T-helper 2 cell (primary cell): ENCODE measurements at regions not wholly inside any gene's neighbourhood (a gene's known extent, or its start where the extent isn't known, plus 50 kb on each side); places are given as distances from the start of the nearest gene placed in this dataset.

Experiments used
- DNase-seq, 5 experiments: peaks; one replicate each; pipeline versions ENCODE4 v3.0.0 to v3.0.0-alpha.2; 2012 to 2022

DNA sequence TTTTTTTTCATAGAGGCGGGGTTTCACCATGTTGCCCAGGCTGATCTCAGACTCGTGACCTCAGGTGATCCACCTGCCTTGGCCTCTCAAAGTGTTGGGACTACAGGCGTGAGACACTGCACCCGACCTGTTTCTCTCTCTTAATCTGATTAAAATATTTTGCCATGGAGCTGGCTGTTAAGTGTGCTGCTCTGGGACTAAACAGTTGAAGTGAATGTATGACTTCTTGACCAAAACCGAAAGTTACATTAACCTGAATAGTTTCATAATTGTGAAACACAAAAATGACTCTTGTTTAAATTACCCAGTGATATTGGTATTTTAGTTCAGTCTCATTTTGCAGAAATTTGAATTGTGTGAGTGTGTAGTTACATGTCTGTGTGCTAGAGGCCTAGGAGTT is 2548.6 kb downstream of the PCDH7 start:
- DNase-seq, result no peak

DNA sequence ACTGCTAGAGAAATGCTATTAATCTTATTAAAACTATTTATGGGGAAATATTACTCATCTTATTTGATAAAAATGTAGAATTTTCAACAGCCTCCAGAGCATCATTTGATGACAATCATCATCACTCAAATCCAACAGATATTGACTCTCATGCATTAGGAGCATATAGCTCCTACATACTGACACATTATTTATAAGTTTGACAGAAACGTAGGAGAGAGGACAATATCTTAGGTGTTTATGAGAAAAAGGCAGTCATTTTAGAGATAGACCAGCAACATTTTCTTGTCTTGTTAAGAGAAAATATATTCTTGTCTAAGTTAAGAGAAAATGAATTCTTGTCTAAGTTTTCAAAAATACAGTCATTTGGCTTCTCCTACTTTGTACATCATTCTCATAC is 2550.2 kb downstream of the PCDH7 start:
- DNase-seq, result no peak

DNA sequence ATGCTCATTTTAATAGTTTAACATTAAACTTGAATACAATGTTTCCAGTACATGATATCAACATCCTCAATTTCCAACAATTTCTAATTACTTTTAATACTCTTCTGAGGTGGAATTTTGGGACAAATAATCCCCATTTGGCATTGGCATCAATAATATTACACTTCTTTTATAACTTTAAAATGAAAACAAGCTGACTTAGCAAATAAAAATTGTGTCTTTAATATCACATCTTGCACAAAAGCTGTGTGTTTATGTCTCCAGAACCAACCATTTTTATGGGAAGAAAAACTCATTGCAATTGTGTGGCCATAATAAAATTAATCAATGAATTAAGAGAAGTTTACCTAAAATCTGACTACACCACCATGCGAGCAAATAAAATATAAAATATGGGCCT is 2552.6 kb downstream of the PCDH7 start:
- no peak for DNase-seq

DNA sequence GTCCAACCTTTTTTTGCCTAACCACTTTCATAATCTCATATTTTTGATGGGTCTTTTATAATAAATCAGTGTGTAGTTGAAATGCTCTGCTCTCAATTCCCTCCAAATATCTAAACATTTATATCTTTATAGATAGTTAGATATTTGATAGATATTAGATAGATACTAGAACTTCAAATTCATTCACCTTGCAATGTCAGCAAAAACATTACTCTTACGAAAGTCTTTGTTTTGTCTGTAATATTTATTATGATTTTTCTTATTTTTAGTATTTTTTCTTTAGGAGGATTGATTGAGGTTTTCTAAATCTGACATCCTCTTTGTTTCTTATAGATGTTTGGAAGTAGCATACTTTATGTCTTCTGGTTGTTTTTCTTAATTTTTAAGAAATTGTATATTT is 2563.6 kb downstream of the PCDH7 start:
- DNase-seq, result no peak

DNA sequence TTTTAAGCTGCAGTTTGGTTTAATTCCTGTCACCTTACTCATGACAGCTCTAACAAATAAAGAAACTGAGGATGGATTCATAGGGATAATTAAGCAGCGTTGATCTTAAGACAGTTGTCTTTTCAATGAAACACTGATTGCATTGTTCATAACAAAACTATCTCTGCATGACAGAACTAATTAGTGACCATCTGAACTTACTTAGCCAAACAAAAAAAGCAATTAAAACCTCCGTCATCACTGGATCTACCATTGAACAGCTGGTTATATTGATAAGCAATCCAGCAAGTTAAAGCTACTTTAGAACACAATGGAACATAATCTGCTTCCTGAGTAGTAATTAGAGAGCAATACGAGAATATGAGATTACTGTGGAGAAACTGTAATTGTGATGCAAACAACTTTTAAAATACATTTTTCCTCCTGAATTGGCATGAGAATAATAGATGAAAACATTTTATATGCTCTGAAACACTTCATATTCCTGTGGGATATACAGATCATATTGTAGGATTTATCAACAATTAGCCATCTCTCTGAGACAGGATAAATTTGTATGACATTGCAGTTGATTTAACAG is 2576.8 kb downstream of the PCDH7 start:
- no peak for DNase-seq

DNA sequence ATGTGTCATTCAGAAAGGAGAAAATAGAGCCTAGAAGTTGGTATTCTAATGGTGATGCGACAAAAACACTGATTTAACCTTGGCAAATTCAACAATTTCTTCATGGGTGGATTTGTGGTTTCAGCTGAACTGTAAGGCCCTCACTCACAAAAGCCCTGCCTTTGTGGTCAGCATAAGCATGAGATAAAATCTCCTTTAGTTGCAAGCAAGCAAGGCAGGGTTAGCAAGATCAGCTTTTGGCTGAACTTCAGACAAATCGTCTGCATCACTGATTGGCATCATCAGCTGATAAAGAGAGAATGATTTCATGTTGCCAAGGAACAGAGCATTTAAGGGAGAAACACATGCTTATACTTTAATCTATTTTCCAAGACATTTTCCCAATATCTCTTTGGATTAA is 2582.2 kb downstream of the PCDH7 start:
- peak in 1 of 5 experiments; percentile 34 for DNase-seq

DNA sequence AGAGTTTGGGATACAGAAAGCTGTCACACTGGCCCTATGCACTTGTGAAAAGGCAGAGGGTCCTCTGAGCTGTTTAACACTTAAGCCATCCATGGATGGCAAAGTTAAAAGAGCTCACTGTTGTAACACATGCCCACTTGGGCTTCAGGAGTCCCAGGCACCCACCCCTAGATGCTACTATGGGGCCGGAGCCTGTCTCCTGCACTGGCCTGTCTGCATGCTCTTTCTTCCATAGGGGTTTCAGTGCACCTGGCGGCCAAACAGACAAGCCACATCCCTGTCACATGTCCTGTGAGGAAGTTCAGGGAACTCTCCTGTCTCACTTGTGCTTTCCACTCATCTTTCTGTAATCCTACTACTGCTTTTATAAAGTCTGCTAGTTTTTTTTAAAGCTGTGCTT is 2586.0 kb downstream of the PCDH7 start:
- DNase-seq, result no peak

DNA sequence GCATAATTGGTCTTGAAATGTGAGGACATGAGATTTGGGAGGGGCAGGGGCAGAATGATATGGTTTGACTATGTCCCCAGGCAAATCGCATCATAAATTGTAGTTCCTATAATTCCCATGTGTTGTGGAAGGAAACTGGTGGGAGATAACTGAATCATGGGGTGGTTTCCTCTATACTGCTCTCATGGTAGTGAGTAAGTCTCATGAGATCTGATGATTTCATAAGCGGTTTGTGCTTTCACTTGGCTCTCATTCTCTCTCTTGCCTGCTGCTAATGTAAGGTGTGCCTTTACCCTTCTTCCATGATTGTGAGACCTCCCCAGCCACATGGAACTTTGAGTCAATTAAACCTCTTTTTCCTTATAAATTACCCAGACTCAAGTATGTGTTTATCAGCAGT is 2595.9 kb downstream of the PCDH7 start:
- no peak for DNase-seq

DNA sequence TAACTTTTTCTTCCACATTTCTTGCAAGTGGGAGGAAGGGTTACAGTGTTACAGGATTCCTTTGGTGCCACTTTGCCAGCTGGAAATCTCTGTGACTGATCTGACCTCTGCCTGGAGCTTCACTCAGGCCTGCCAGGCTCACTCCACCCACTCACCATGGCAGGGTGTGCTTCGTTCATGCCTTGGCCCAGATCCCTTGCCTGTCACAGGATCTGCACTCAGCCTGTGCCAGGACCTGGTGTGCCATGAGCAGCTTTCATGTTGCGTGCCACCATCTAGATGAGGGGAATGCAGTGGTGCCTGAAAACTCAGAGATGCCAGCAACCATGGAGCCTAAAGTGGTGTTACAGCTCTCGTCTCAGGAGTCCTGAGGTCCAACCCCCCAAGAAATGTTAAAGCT is 2596.4 kb downstream of the PCDH7 start:
- no peak for DNase-seq

DNA sequence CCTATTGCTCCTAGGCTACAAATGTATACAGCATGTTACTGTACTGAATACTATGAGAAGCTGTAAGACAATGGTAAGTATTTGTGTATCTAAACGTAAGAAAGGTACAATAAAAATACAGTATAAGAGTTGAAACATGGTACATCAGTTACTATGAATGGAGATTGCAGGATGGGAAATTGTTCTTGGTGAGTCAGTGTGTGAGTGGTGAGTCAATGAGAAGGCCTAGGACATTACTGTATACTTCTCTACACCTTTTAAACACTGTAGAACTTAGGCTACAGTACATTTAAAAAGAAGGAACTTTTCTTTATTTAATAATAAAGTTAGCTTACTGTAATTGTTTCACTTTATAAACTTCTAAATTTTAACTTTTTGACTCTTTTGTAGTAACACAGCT is 2603.2 kb downstream of the PCDH7 start:
- no peak for DNase-seq

DNA sequence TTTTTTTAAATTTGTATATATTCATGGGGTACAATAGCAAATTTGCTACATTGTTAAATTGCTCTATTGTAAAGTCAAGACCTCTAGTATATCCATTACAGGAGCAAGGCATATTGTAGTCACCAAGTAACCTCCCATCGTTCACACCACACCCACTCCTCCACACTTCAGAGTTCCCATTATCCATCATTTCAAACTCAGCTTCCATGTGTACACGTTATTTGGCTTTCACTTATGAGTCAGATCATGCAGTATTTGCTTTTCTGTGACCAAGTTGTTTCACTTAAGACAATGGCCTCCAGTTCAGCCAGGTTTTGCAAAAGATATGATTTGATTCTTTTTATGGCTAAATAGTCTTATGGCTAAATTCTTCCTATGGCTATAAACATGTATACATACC is 2614.2 kb downstream of the PCDH7 start:
- no peak for DNase-seq

DNA sequence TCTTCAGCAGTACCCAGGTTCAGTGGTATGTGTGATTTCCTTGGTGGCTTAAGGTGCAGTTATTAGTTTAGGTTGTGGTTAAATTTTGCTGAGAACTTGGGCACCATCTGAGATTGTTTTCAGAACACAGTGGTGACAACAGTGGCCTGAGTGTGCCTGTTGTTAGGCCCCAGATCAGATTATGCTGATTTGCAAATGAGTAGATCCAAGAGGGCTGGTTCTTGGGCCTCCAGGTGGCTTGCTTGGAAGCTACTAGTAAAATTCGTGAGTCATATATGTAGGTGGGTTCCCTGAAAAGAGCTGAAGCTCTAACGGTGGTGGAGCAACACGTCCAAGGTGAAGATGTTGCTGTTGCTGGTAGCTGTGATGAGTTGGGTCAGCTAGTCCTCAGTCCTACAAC is 2619.6 kb downstream of the PCDH7 start:
- DNase-seq, result no peak

DNA sequence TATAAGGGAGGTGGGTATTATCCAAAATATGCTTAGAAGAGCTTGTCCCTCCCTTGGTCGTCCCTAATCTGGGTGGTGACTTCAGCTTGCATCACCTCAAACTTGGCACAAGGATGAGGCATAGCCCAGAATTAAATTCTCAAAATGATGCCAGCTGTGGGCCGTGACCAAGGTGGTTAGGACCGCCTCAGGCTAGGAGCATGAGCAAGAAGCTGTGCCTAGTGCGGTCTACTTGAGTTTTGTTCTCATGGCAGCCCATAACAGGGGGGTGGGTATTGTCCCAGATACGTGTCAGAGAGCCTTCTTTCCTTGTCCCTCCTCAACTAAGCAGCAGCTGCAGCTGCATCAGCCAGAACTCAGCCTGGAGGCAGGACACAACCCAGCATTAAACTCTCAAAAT is 2620.0 kb downstream of the PCDH7 start:
- DNase-seq, result no peak

DNA sequence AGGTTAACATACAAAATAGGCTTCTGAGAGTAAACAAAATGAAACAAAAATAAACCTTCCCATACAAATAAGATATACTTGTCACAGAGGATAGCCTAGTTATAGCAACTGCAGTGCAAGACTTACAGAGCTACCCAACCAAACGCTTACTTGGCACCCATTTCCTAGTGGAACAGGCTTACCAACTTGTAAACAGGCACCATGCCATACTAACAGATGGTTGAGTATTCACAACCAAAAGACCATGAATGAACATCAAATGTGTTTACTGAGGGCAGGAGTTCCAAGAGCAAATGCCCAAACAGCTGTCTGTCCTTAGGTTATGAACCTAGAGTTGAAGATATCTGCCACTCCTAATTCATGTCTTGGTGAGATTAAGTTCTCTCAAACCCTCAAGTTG is 2629.2 kb downstream of the PCDH7 start:
- no peak for DNase-seq

DNA sequence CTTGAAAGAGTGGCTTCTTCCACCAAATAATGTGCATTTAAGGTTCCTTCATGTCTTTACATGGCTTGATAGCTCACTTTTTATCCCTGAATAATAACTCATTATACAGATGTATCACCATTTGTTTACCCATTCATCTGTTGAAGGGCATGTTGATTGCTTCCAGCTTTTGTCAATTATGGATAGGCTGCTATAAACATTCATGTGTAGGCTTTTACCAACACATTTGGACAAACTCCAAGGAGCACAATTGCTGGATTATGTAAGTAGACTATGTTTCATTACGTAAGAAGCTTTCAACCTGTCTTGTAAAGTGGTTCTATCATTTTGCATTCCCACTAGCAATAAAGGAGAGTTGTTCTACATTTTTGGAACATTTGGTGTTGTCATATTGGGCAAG is 2637.0 kb downstream of the PCDH7 start:
- no peak for DNase-seq

DNA sequence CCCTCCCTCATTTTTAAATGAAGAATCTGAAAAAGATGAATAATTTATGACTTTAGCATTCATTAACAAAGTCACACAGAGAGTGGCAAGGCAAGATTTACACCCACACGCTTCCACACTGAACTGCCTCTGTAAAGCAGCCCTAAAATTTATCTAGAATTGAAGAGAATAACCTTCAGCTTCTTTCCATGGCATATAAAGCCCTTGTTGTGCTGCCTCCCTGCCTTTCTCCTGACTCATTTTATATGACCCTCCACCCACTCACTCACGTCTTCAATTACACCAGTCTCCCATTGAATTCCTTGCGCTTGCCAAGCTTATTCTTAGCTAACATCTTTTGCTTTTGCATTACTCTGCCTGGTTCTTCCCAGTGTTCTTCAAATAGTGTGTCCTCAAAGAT is 2649.3 kb downstream of the PCDH7 start:
- no peak for DNase-seq

DNA sequence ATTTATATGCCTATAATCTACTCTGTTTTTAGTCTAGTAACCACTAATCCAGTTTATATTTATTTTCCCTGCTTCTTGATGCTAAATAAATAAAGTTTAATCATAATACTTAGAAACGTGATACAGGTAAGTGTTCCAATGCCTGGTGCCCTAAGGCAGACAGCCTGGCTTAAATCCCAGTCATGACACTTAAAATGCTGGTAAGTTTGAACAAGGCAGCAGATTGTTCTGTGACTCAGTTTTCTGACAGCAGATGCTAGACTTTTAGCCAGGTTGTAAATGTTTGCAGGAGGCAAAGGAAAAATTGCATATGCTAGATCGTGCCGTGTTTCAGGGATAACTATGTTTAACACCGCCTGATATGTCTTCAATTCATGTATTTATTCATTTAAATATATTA is 2661.6 kb downstream of the PCDH7 start:
- no peak for DNase-seq

DNA sequence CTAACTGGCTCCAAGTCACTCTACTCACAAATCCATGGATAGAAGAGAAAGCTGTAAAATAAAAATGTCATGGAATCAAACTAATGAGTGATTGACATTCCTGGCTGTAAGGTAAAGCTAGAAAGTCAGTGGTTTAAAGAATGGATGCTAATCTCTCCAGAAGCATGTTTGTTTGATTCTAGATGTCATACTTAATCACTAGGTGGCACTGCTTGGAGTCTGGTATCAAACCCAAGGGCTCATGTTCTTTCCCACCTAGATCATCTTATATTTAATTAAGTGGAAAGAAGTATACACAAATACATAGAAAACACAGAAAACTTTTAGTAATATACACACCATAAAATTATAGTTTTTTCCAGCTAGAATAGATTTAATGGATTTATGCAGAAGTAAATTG is 2666.6 kb downstream of the PCDH7 start:
- no peak for DNase-seq

DNA sequence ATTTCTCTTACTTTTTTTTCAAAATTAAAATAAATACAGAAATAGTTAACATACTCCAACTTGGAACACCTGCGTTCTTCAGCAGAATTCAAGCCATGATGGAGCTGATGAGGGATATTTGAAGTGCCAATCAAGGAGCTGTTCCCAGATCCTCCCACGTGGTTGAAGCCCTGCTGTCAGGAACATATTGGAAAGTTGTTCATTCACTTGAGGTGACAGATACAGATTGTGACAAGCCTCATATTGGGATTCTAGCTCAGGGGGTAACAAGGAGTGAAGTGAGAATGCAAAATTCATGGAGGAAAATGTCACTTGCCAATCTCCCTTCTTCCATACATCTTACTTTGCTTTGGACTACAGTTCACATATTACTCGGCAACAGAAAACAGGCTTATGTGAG is 2670.8 kb downstream of the PCDH7 start:
- DNase-seq, result no peak

DNA sequence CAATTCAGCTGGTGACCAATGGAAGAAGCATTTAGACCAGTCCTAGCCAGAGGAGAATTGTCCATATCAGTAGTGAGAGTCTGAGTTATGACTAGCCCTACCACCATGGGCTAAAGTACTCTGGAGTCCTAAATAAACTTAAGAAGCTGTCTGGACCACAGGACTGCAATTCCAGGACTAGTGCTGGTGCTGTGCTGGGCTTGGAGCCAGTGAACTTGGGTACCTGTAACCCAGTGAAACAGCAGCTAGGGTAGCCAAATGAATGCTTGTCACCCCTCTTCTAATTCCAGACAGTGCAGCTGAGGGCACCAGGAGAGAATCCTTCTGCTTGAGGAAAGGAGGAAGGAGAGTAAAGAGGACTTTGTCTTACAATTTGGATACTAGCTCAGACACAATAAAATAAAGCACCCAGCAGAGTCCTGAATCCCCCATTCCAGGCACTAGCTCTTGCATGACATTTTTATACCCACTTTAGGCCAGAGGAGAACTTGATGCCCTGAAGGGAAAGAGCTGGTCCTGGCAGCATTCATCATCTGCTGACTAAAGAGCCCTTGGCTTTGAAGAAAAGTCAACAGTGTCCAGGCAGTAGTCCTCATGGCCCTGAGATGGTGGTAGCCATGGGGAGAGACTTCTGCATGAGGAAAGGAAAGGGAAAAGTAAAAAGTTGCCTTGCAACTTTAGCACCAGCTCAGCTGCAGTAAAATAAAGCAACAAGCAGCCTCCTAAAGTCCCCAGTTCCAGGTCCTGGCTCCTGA is 2675.7 kb downstream of the PCDH7 start:
- no peak for DNase-seq

DNA sequence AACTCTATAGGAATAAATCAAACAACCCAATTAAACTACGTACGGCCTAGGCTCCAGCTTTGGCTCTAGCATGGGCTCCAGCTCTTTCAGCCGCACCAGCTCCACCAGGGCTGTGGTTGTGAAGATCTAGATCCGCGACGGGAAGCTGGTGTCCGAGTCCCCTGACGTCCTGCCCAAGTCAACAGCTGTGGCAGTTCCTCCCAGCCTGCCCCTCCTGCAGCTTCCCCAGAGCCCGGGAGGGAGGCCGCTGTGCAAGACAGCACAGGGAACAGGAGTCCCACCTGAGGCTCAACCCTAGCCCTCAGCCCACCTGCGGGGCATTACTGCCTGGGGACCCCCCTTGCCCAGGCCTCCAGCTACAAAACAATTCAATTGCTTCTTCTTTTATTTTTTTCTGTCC is 2680.3 kb downstream of the PCDH7 start:
- no peak for DNase-seq

DNA sequence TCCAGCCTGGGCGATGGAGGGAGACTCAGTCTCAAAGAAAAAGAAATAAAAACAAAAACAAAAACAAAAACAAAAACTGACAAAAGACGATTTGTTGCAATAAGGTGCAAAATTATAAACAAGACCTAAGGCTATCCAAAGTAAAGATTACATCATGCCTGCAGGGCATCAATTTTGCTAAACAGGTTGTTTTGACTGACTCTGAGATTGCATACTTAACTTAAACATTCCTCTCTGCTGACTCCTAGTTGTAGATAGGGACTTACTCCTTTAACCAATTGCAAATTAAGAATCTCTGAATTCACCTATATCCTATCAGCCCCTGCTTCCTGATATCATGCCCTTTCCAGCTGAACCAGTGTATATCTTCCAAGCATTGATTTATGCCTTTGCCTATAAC is 2687.3 kb downstream of the PCDH7 start:
- no peak for DNase-seq

DNA sequence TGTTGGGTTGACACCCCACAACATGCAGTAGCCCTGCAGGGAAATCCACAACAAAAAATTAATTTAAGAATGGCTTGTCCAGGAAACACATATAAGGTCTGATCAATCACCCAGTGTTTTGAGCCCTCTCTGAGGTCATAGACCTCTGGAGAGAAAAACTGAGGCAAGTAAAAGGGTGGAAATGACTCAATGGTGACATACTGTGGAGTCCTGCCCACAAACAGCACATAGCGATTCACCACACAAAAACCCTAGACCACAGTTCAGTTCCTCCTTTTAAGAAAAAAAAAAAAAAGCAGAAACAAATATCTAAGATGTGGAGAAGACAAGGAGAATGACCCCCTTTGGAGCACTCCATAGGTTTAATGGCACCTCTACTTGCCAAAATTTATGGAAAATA is 2691.0 kb downstream of the PCDH7 start:
- peak in 1 of 5 experiments; percentile 37 for DNase-seq

DNA sequence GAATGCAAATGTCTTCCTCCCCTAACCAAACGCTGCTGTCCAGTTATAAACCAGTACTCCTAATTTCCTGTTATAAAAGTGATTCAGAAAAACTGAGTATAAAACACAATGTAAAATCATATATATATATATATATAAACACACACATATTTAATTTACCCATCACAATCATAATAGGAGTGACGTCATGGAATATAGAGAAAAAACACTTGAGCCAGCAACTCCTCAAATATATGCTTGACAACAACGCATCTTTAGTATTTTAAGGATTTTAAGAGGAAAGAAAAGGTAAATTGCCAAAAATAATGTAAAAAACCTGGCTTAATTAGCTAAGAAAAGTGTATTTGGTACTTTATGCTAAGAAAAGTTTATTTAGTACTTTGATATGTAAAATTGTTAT is 2701.7 kb downstream of the PCDH7 start:
- no peak for DNase-seq

DNA sequence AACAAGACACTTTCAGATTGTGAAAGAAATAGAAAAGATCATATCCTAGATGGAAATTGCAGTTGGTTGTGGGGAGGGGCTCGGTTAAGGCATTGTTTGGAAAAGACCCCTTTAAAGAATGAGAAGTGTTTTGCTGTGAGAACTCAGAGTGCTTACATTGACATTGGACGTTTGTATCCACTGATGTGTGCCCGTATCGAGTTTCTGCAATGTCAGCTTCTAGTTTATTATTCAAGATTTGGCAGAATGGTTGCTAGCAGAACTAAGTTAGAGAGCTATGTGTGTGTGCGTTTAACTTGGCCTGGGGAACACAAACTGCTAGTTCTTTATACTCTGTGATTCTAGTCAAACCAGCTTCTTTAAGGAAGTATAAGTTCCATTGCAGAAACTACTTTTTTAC is 2702.5 kb downstream of the PCDH7 start:
- DNase-seq, result no peak
